GM18907 (cell line): ENCODE measurements at regions not wholly inside any gene's neighbourhood (a gene's known extent, or its start where the extent isn't known, plus 50 kb on each side); places are given as distances from the start of the nearest gene placed in this dataset.
"Not testable (repeated sequence)": the region's sequence is repeated elsewhere in the genome, so short reads cannot be mapped to it uniquely, and the experiment has no call there.

Experiments
- ATAC-seq: cut with Tn5 transposase; IDR thresholded peaks from one replicate; pipeline ENCODE4 v1.9.1; 2021; ENCODE audit warnings: mild to moderate bottlenecking, moderate library complexity; ENCODE audit not compliant: unreplicated experiment

- ATAC-seq: no peak
These were observed 90.7 kb upstream of the IGFBP7 start for GRCh38 chr4:57200799-57201327.

- no peak for ATAC-seq
These were observed 89.1 kb upstream of the IGFBP7 start for GRCh38 chr4:57199267-57199666.

GRCh38 chr4:57195622-57196021 lies 85.4 kb upstream of the IGFBP7 start:
- ATAC-seq: no peak

GRCh38 chr4:57194068-57194611 lies 84.0 kb upstream of the IGFBP7 start:
- ATAC-seq: no peak

GRCh38 chr4:57193209-57193810 lies 83.1 kb upstream of the IGFBP7 start:
- ATAC-seq: no peak

- ATAC-seq: no peak
These were observed 81.4 kb upstream of the IGFBP7 start for GRCh38 chr4:57191523-57192034.

- ATAC-seq: peak; percentile 75
These were observed 80.7 kb upstream of the IGFBP7 start for GRCh38 chr4:57190601-57191481.

- ATAC-seq: no peak
These were observed 77.1 kb upstream of the IGFBP7 start for GRCh38 chr4:57187246-57187645.

- no peak for ATAC-seq
These were observed 74.3 kb upstream of the IGFBP7 start for GRCh38 chr4:57184378-57185029.

GRCh38 chr4:57182132-57182874 lies 72.1 kb upstream of the IGFBP7 start:
- no peak for ATAC-seq

GRCh38 chr4:57173136-57173535 lies 63.0 kb upstream of the IGFBP7 start:
- ATAC-seq: not testable (repeated sequence)

GRCh38 chr4:57172065-57172464 lies 61.9 kb upstream of the IGFBP7 start:
- no peak for ATAC-seq

- no peak for ATAC-seq
These were observed 58.8 kb upstream of the IGFBP7 start for GRCh38 chr4:57168982-57169381.

GRCh38 chr4:57163530-57164459 lies 53.6 kb upstream of the IGFBP7 start:
- ATAC-seq: peak; percentile 99

- no peak for ATAC-seq
These were observed 52.4 kb upstream of the IGFBP7 start for GRCh38 chr4:57162499-57163019.
